SK-N-SH (cell line): ENCODE measurements at regions not wholly inside any gene's neighbourhood (a gene's known extent, or its start where the extent isn't known, plus 50 kb on each side); places are given as distances from the start of the nearest gene placed in this dataset.

Experiments
- CTCF ChIA-PET: fragments of 300-600, 350-600 bp; formaldehyde crosslinking; extraction: SDS; loops from one replicate; lab custom pipeline; 2021; lab: Yijun Ruan, JAX
- POLR2A ChIA-PET: fragments of 350-600 bp; sonication (Branson Sonifier 250); formaldehyde crosslinking; extraction: SDS; loops from one replicate; lab custom pipeline; 2020; ENCODE audit warnings: antibody characterized with exemption, inconsistent platforms; lab: Yijun Ruan, JAX
- DNase-seq: peaks from one replicate; pipeline ENCODE4 v3.0.0; 2012
- H2AFZ ChIP-seq: fragments of 200-600 bp; sonication (generic); 2 replicates; pipeline ENCODE4 v1.8.1; 2016; ENCODE audit warnings: antibody characterized with exemption, mild to moderate bottlenecking, low read depth
- H3F3A ChIP-seq: fragments of 200-600 bp; sonication (generic); replicated peaks from 2 replicates; pipeline ENCODE3; 2016; ENCODE audit warnings: antibody characterized with exemption, mild to moderate bottlenecking; ENCODE audit not compliant: insufficient read depth
- H3K27ac ChIP-seq, 2 experiments: fragments of 200-500 bp in 1 of 2; fragments of 200-600 bp in 1 of 2; sonication (Bioruptor generic) in 1 of 2; sonication (generic), shearing (Covaris generic) in 1 of 2; 2 replicates each; pipeline versions ENCODE4 v1.5.1 to v1.6.1; 2014 to 2016; ENCODE audit warnings: low read depth in 2 of 2, inconsistent platforms in 1 of 2, low read length in 1 of 2, mild to moderate bottlenecking in 1 of 2, mixed read lengths in 1 of 2
- H3K27me3 ChIP-seq: fragments of 200-600 bp; sonication (generic), shearing (Covaris generic); 2 replicates; pipeline ENCODE4 v1.6.1; 2016; ENCODE audit warnings: mixed run types; ENCODE audit not compliant: insufficient read depth
- H3K36me3 ChIP-seq, 2 experiments: fragments of 200-500 bp in 1 of 2; fragments of 200-600 bp in 1 of 2; sonication (Bioruptor generic) in 1 of 2; sonication (generic) in 1 of 2; replicated peaks in 1 of 2; 2 replicates each; pipeline versions ENCODE3 to v1.5.1; 2014 to 2016; ENCODE audit warnings: low read length in 1 of 2, mild to moderate bottlenecking in 1 of 2; ENCODE audit not compliant: insufficient read depth in 2 of 2, control insufficient read depth in 1 of 2
- H3K4me1 ChIP-seq, 2 experiments: fragments of 200-500 bp in 1 of 2; fragments of 200-600 bp in 1 of 2; sonication (Bioruptor generic) in 1 of 2; sonication (generic), shearing (Covaris generic) in 1 of 2; 2 replicates each; pipeline versions ENCODE4 v1.5.1 to v1.6.1; 2014 to 2016; ENCODE audit warnings: low read depth in 1 of 2, low read length in 1 of 2, mixed run types in 1 of 2; ENCODE audit not compliant: insufficient read depth in 2 of 2, control insufficient read depth in 1 of 2
- H3K4me2 ChIP-seq: fragments of 200-600 bp; sonication (generic), shearing (Covaris generic); 2 replicates; pipeline ENCODE4 v1.6.1; 2017; ENCODE audit warnings: mixed run types
- H3K4me3 ChIP-seq, 2 experiments: fragments of 200-500 bp in 1 of 2; fragments of 200-600 bp in 1 of 2; sonication (Bioruptor generic) in 1 of 2; sonication (generic), shearing (Covaris generic) in 1 of 2; 2 replicates each; pipeline versions ENCODE4 v1.5.1 to v1.8.1; 2014 to 2016; ENCODE audit warnings: low read depth in 2 of 2, inconsistent platforms in 1 of 2, low read length in 1 of 2, mild to moderate bottlenecking in 1 of 2, mixed read lengths in 1 of 2, moderate library complexity in 1 of 2
- H3K79me2 ChIP-seq: fragments of 200-600 bp; sonication (generic); 2 replicates; pipeline ENCODE4 v1.8.1; 2017; ENCODE audit warnings: mild to moderate bottlenecking; ENCODE audit not compliant: insufficient read depth
- H3K9ac ChIP-seq: fragments of 200-600 bp; sonication (generic); 2 replicates; pipeline ENCODE4 v1.6.1; 2017; ENCODE audit warnings: mixed run types
- H3K9me2 ChIP-seq: fragments of 200-600 bp; sonication (generic); 2 replicates; pipeline ENCODE4 v1.6.1; 2017; ENCODE audit warnings: mixed run types
- H3K9me3 ChIP-seq: fragments of 200-600 bp; sonication (generic); 2 replicates; pipeline ENCODE4 v1.6.1; 2017; ENCODE audit warnings: mixed run types, mild to moderate bottlenecking, moderate library complexity
- H4K20me1 ChIP-seq: fragments of 200-600 bp; sonication (generic); 2 replicates; pipeline ENCODE4 v1.6.1; 2017; ENCODE audit warnings: mild to moderate bottlenecking, mixed run types; ENCODE audit not compliant: insufficient read depth
- CHD2 ChIP-seq: fragments of 150-350 bp; IDR thresholded peaks from 2 replicates; pipeline ENCODE4 v1.6.1; 2018; ENCODE audit warnings: low read length; ENCODE audit not compliant: partially characterized antibody
- EZH2phosphoT487 ChIP-seq: fragments of 200-600 bp; sonication (generic); IDR thresholded peaks from 2 replicates; pipeline ENCODE4 v1.6.1; 2017; ENCODE audit warnings: low read depth, mixed run types, mild to moderate bottlenecking, antibody characterized with exemption, moderate library complexity, borderline replicate concordance
- FOXJ3 ChIP-seq: sonication (generic); formaldehyde crosslinking; IDR thresholded peaks from 2 replicates; pipeline ENCODE4 v1.5.1; 2020; ENCODE audit warnings: mild to moderate bottlenecking, missing genetic modification reagents
- GABPA ChIP-seq: IDR thresholded peaks from 2 replicates; pipeline ENCODE4 v1.4.0; 2012; ENCODE audit warnings: low read depth, mild to moderate bottlenecking
- GATA2 ChIP-seq: sonication (generic); formaldehyde crosslinking; IDR thresholded peaks from 2 replicates; pipeline ENCODE4 v1.5.0; 2020; ENCODE audit warnings: mild to moderate bottlenecking, missing genetic modification reagents
- MEF2A ChIP-seq: IDR thresholded peaks from 2 replicates; pipeline ENCODE4 v1.4.0; 2012; ENCODE audit warnings: low read depth, borderline replicate concordance
- NFIC ChIP-seq: IDR thresholded peaks from 2 replicates; pipeline ENCODE4 v1.4.0; 2012; ENCODE audit warnings: borderline replicate concordance
- NRF1 ChIP-seq: IDR thresholded peaks from 2 replicates; pipeline ENCODE4 v1.6.1; 2012; ENCODE audit warnings: low read depth, mild to moderate bottlenecking, low read length
- RCOR1 ChIP-seq: fragments of 150-350 bp; IDR thresholded peaks from 2 replicates; pipeline ENCODE4 v1.6.1; 2017; ENCODE audit warnings: antibody characterized with exemption, low read length
- TAF1 ChIP-seq: IDR thresholded peaks from 2 replicates; pipeline ENCODE4 v1.6.1; 2012; ENCODE audit warnings: low read depth, mild to moderate bottlenecking, low read length, moderate library complexity, borderline replicate concordance
- TCF12 ChIP-seq: IDR thresholded peaks from 2 replicates; pipeline ENCODE4 v1.4.0; 2012
- WGBS: methylation state at CpG from one replicate; pipeline ENCODE4 v1.1.6; 2017; ENCODE audit warnings: low lambda C conversion rate; 5-methylcytosine and 5-hydroxymethylcytosine counted together
- TF ChIP-seq, protein P1 (sequence below): IDR thresholded peaks from 2 replicates; pipeline ENCODE4 v1.6.1; 2012; ENCODE audit warnings: mild to moderate bottlenecking, low read depth, low read length, moderate library complexity
- TF ChIP-seq, protein P2 (sequence below): fragments of 200-600 bp; sonication (generic); IDR thresholded peaks from 2 replicates; pipeline ENCODE4 v1.6.1; 2017; ENCODE audit warnings: antibody characterized with exemption, mild to moderate bottlenecking, moderate library complexity

DNA sequence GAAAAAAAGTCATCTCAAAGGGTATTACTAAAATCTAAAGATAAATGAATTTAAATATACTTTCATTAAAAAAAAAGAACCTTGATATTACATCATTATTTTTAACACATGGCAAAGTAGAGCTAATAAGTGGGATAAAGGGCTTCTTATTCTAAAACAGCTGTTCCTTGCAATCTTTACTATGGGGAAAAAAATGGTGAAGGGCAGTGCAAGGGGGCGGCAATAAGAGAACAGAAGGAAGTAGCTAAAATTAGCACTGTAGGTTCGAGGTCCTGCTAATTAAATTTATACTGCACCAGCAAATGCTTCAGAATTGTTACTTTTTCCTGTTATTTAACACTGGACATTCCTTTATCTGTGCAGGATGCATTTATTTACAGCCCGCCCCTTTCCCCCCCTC, 89.4 kb upstream of the HPF1 start (continued):
- TF ChIP-seq, protein P1, sequence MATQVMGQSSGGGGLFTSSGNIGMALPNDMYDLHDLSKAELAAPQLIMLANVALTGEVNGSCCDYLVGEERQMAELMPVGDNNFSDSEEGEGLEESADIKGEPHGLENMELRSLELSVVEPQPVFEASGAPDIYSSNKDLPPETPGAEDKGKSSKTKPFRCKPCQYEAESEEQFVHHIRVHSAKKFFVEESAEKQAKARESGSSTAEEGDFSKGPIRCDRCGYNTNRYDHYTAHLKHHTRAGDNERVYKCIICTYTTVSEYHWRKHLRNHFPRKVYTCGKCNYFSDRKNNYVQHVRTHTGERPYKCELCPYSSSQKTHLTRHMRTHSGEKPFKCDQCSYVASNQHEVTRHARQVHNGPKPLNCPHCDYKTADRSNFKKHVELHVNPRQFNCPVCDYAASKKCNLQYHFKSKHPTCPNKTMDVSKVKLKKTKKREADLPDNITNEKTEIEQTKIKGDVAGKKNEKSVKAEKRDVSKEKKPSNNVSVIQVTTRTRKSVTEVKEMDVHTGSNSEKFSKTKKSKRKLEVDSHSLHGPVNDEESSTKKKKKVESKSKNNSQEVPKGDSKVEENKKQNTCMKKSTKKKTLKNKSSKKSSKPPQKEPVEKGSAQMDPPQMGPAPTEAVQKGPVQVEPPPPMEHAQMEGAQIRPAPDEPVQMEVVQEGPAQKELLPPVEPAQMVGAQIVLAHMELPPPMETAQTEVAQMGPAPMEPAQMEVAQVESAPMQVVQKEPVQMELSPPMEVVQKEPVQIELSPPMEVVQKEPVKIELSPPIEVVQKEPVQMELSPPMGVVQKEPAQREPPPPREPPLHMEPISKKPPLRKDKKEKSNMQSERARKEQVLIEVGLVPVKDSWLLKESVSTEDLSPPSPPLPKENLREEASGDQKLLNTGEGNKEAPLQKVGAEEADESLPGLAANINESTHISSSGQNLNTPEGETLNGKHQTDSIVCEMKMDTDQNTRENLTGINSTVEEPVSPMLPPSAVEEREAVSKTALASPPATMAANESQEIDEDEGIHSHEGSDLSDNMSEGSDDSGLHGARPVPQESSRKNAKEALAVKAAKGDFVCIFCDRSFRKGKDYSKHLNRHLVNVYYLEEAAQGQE, result no peak
- TF ChIP-seq NRF1, result no peak
- TF ChIP-seq, protein P2, sequence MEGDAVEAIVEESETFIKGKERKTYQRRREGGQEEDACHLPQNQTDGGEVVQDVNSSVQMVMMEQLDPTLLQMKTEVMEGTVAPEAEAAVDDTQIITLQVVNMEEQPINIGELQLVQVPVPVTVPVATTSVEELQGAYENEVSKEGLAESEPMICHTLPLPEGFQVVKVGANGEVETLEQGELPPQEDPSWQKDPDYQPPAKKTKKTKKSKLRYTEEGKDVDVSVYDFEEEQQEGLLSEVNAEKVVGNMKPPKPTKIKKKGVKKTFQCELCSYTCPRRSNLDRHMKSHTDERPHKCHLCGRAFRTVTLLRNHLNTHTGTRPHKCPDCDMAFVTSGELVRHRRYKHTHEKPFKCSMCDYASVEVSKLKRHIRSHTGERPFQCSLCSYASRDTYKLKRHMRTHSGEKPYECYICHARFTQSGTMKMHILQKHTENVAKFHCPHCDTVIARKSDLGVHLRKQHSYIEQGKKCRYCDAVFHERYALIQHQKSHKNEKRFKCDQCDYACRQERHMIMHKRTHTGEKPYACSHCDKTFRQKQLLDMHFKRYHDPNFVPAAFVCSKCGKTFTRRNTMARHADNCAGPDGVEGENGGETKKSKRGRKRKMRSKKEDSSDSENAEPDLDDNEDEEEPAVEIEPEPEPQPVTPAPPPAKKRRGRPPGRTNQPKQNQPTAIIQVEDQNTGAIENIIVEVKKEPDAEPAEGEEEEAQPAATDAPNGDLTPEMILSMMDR, result no peak
- no peak for TF ChIP-seq TAF1

DNA sequence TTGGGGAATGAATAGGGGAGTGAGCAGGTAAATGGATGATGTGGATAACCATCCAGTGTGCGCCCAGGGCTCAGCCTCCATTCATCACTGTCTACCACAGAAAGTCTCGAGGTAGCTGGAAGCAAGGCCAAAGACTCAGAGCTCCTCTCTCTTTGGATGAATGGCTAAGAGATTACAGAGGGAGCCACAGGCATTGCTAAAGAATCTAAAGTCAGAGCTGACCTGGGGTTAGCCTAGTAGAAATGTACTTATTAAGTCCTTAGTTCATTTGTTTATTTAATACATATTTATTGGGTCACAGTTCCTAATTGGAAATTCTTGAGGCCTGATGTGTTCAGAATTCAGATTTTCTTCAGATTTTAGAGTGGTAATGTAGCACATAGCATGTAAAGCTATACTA, 88.7 kb upstream of the HPF1 start:
- POLR2A ChIA-PET, result no interaction called here
- no peaks in the 10 kb centered on the region for H3K9me3 ChIP-seq
- H3K27me3 ChIP-seq, result no peaks in the 10 kb centered on the region
- no peaks in the 10 kb centered on the region for H3K36me3 ChIP-seq
- H3K4me3 ChIP-seq, result no peak overlapping the region
- H3K9me2 ChIP-seq, result no peaks in the 10 kb centered on the region
- WGBS, result 38% methylated on average over 2 of the region's 2 CpGs
- H3K27ac ChIP-seq, result no peak overlapping the region
- H2AFZ ChIP-seq, result no peak overlapping the region
- no peak overlapping the region for H3K9ac ChIP-seq
- CTCF ChIA-PET, result interaction anchor here (1.5 kb wide), 1 partner anchor 36 kb away, joined by 3 read pairs; no protein-coding TSS in a partner anchor
- H3K4me1 ChIP-seq, result peaks cover 0 to 9% of the 10 kb centered on the region in 2 experiments; a peak in 1 of 4 replicates
- H3F3A ChIP-seq, result no peaks in the 10 kb centered on the region
- DNase-seq, result no peak
- H4K20me1 ChIP-seq, result no peaks in the 10 kb centered on the region
- TF ChIP-seq EZH2phosphoT487 (no peak), GABPA (no peak), CHD2 (no peak), MEF2A (no peak), NFIC (no peak), TCF12 (no peak), FOXJ3 (CRISPR knock-in tag) (no peak), GATA2 (no peak), RCOR1 (no peak)
- TF ChIP-seq, protein P1, result no peak
- TF ChIP-seq, all 33 proteins: peak for 0
- Histone ChIP-seq H3K4me2 (no peak overlapping the region), H3K79me2 (no peaks in the 10 kb centered on the region)
